ENCODE measurements at regions not wholly inside any gene's neighbourhood (a gene's known extent, or its start where the extent isn't known, plus 50 kb on each side); places are given as distances from the start of the nearest gene placed in this dataset.
"Not testable (repeated sequence)": the region's sequence is repeated elsewhere in the genome, so short reads cannot be mapped to it uniquely, and the experiment has no call there.

DNA sequence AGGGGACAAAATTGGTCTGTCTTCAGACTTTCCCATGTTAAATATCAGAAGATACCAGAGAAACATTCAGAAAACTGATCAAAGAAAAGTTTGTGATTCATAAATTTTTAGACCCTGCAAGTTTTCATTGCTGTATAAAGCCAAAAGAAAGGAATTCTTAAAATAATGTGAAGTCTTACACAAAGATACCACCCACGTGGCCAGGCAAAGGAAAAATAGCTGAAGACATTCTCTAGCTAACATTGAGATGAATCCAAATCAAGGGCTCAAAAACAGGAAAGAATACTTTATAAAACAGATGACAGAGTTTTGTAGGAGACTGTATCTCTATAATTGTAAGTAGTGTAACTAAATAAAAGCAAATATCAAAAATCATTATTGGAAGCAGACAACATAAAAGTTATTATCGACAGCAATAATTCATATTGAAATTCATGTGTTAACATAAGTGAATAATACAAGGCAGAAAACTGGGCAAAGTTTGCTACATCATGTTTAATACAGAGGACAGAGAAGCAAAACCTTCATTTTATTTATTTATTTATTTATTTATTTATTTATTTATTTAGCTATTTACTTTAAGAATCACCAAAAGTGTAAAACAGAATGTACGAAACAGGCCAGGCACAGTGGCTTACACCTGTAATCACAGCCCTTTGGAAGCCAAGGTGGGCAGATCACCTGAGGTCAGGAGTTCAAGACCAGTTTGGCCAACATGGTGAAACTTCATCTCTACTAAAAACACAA, 204.6 kb upstream of the SLIT2 start:
- no peak for DNase-seq

DNA sequence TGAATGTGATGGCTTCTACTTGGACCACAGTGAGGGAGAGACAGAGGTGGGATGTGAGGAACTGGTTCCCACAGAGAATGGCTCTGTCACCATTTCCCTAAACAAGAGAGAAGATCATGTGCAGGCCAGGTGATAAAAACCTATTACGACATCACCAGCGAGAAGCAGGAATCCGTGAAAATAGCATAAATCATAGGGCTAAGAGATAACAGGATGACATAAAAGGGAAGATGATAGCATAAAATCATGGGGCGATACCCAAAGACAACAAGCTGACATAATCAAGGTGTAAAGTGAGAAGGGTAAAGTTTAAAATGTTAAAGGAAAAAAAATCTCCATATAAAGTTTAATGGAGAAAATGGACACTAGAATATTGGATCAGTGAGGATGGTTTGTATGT, 205.5 kb upstream of the SLIT2 start:
- no peak for DNase-seq

DNA sequence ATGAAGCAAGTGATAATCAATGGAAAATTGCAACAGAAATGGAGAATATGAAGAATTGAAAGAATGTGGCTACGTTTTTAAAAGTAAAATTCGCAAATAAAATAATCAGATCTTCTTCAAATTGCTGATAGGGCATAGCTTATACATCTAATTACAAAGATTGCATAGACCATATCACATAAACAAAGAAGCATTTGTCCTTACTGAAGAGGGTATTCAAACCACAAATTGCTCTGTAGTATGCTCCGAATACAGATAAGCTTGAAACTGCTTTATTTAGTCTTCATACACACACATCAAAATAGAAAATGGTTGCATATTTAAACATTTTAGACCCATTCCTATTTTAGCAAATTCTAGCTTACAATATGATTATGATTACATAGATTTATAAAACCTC, 206.7 kb upstream of the SLIT2 start:
- DNase-seq = no peak

DNA sequence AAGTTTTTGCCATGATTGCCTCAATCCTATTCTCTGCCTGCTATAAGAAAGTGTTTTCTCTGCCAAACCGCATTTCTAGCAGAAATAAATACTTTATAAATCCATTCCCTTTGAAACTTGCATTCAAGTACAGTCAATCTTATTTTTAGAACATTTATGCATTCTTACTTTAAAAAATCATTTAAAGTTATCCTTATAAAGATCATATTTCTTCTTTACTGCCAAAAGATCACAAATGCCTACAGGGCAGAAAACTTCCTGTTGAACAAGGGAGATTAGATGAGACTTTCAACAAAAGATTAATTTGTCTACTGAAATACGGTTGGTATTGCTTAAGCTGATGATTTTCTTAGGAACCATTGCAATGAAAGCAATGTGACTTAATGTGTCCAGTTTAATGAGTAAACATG, 207.2 kb upstream of the SLIT2 start:
- DNase-seq = no peak

DNA sequence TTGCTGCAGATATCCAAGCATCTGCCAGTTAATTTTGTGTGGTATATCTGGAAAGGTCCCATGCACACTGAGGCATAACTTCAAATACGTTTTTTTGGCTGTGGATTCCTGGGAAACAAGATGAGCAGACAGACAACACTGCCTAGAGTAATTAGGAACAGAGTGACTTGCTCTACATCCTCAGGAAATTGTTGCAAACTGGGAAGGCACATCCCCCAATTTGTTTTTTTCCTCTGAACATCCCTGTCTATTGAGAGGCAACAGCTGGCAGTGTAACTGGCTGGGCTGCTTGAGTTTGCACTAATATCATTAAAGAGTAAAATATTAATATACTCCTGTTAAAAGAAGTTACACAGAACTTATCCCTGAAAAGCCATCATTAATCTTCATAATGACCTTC, 207.7 kb upstream of the SLIT2 start:
- DNase-seq = no peak

DNA sequence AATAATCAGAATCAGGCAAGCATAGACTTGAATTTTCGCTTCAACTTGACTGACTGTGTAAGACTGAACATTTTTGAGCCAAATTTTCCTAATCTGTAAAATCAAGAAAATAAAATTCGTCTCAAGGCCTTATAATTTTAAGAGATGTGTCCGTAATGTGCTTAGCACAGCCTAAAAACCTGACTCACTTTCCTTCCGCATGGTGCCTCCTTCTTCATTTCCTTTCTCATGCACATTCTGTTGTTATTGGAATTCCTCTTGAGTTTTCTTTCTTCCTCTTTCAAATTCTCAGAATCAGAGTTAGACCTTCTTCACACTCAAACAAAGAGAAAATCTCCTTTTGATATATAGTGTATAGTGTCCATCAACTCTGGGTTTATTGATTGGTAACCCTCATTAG, 208.9 kb upstream of the SLIT2 start:
- DNase-seq = no peak

DNA sequence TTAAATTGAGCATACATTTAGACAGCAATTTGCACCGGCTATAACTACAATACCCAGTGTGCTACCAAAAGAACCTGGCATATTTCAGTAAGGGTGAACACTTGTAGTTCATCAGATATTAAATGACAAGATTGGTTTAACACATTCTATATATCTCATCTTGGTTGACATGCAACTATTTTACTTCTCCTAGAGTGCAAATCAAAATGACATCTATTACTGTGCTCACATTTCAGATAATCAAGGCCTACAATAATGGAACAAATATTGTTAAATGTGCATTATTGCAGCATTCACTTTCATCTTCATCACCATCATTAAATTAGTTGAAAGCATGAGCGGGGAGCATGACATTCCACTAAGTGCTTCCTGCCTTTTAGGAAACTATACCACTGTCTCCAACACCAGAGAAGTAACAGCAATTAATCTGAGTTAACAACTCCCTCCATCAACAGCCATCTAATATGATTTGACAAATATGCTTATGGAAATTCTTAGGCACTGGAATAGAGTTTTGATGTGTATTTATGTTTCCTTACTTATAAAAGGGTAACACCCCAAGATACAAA, 209.8 kb upstream of the SLIT2 start:
- no peak for DNase-seq

DNA sequence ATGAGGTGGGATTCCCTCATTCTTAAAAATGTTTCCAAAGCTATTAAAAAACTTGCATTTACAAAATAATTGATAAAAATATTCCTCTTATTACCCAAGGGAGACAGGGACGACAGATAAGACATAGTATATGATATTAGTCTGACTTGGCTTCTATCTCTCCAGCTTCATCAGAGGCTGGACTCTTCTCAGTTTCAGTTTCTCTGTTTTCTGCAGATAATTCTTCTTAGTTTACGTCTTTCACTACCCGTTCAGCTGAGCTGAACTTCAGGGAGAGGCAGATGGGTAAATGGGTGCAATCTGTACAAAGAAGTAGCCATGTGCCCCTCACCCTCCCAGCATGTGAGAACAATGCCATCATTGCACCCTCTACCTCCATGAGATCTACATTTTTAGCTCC, 214.0 kb upstream of the SLIT2 start:
- DNase-seq = no peak

DNA sequence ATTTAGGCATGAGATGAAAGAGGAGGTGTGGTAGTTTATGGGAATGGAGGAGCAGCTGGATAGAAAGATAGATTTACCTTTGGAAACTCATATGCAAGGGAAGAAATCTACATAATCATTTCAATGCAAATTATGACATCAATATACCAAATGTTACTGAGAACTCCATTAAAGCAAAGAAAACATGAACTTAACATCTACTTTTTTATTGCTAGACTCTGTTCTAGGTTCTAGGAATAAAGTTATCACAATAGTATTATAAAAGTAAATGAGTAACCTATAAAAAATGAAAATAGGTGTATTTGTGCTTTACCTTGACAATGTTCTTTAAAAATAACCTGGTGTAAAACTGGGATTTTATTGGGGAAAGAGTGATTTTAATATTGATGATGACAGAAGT, 221.6 kb upstream of the SLIT2 start:
- DNase-seq = no peak

DNA sequence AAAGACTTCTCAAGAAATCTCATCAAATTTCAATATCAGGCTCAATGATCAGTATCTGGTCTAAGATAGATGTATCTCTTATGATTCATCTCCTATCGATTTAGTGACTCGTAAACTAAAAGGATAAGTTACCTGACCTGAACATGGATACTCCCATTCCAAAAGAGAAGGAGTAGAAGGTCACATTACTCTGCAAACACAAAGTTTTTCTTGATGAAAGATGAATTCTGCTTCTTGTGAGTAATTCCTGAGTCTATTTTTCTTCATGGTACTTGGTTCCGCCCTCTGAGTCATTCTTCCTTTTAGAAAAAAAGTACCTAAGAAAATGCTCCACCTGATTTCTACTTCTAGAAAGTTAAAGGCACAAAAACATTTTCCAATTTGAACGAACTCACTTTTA, 223.1 kb upstream of the SLIT2 start:
- no peak for DNase-seq

DNA sequence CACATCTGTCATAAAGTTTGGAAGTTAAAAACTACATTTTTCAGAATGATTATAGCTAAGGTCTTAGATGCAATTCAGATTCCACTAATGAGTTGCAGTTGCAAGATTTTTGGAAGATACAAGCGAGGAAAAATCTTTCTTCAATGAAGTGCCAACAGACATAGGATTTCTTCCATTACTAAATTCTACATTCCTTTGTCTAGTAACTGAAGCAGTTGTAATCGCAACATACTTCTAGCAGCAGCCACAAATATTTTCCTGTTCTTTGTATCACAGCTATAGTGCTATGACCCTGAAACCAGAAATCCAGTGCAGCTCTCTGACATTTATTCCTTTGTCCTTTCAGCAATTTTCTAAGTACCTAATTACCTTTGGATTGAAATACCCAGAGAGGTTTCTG, 225.2 kb upstream of the SLIT2 start:
- DNase-seq = no peak

DNA sequence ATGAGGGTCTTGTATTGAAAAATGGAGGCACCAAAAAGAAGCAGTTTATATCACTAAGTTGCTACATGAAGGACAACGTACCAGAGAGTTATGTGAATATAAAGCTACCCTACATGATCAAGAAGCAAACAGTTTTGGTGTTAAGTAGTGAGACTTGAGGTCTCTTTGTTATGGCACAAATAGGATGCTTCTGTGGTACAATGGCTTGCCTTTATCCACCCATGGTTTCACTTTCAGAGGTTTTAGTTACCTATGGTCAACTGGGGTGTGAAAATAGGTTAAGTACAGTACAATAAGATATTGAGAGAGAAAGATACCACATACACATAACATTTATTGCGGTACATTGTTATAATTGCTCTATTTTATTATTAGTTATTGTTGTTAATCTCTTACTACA, 229.2 kb upstream of the SLIT2 start:
- no peak for DNase-seq

DNA sequence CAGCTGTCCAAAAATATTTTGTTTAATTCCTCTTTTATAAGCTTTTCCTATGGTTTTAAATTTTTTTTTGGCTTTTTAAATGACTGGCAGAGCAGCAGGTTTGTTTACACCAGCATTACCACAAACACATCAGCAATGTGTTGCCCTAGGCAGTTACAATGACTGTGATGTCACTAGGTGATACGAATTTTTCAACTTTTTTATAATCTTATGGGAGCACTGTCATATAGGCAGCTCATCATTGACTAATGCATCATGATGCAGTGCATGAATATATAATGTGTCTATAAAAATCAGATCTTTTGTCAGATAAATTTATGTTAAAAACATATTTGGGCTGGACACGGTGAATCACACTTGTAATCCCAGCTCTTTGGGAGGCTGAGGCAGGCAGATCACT, 231.6 kb upstream of the SLIT2 start:
- no peak for DNase-seq

DNA sequence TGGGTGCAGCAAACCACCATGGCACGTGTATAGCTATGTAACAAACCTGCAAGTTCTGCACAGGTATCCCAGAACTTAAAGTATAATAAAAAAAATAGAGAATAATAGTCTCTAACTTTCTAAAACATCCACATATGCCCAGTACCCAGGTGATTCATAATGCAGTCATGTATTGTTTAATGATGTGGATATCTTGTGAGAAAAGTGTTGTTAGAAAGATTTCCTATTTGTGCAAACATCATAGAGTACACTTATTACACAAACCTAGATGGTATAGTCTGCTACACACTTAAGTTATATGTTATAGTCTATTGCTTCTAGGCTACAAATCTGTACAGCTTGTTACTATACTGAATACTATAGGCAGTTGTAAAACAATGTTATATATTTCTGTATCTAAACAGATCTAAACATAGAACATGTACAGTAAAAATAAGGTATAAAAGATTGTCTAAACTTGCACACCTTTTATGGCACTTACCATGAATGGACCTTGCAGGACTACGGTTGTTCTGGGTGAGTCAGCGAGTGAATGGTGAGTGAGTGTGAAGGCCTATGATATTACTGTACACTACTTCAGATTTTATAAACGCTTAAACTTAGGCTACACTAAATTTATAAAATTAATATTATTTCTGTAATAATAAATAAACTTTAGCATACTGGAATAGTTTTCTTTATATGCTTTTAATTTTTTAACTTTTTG, 232.2 kb upstream of the SLIT2 start:
- no peak for DNase-seq

DNA sequence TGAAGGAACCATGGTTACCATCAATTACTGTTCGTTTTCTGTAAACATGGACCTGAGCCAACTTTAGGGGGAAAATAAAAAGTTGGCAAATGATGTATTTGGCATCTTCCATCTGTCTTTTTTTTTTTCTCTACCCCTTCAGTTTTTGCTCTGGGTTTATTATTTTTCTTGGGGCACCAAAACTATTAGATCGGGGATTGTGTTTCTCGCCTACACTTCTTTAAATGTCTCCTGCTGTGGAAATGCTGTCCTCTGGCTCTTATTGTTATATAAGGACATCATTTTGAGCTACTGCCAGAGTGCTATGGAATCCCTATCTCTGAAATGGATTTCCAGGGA, 234.0 kb upstream of the SLIT2 start:
- no peak for DNase-seq

DNA sequence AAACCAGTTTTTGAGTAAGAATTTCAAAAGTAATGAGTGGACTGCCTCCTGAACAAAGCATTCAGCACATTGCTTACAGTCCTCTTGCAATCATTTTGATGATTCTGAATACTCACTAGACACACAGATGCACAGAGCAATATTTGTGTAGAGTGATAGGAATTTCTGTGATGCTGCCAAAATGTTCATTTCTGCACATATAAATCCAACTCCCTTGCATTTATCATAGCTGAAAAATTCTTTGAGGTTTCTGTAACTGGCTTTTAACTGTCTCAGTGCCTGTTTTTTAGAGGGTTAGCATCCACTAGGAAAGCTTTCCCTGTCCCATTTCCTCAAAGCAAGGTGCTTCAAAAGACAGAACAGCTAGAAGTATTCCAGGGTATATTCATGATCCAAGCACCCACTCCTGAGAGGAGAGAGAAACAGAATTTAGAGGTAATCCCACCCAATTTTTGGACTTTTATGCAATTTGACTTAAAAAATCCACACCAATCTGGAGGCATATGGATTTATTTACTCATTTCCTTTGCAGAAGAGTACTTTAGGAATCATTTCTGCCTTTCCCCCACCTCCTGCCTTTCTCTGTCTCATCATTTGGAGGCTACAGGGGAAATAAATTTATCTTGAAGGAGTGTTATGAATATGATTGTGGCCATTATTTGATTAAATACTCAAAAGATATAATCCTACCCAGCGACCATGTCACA, 234.5 kb upstream of the SLIT2 start:
- no peak for DNase-seq

DNA sequence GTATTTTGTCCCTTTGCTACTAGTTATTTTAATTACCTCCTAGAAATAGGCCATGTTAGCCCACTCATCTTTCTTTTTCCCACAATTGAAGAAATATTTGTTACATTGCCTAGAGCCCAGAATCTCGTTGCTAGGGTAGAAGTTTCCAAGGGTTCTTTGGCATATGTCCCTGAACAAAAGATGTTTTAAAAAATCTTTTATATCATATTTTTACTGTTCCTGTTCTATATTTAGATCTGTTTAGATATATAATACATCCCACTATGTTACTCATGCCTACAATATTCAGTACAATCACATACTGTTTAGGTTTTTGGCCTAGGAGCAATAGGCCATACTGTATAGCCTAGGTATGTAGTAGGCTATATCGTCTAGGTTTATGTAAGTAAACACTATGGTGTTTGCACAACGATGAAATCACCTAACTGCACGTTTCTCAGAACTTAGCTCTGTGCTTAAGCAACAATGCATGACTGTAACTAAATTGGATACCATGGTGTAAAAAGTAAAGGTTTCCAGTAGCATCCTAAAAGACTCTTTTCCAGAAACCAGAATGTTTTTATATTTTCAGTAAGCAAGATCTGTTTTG, 236.0 kb upstream of the SLIT2 start:
- DNase-seq = no peak

DNA sequence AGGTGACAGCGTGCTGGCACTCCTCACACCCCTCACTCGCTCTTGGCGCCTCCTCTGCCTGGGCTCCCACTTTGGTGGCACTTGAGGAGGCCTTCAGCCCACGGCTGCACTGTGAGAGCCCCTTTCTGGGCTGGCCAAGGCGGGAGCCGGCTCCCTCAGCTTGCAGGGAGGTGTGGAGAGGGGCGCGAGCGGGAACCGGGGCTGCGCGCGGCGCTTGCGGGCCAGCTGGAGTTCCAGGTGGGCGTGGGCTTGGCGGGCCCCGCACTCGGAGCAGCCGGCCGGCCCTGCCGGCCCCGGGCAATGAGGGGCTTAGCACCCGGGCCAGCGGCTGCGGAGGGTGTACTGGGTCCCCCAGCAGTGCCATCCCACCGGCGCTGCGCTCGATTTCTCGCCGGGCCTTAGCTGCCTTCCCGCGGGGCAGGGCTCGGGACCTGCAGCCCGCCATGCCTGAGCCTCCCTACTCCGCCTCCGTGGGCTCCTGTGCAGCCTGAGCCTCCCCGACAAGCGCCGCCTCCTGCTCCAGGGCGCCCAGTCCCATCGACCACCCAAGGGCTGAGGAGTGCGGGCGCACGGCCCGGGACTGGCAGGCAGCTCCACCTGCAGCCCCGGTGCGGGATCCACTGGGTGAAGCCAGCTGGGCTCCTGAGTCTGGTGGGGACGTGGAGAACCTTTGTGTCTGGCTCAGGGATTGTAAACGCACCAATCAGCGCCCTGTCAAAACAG, 247.7 kb upstream of the SLIT2 start:
- DNase-seq = not testable (repeated sequence)

DNA sequence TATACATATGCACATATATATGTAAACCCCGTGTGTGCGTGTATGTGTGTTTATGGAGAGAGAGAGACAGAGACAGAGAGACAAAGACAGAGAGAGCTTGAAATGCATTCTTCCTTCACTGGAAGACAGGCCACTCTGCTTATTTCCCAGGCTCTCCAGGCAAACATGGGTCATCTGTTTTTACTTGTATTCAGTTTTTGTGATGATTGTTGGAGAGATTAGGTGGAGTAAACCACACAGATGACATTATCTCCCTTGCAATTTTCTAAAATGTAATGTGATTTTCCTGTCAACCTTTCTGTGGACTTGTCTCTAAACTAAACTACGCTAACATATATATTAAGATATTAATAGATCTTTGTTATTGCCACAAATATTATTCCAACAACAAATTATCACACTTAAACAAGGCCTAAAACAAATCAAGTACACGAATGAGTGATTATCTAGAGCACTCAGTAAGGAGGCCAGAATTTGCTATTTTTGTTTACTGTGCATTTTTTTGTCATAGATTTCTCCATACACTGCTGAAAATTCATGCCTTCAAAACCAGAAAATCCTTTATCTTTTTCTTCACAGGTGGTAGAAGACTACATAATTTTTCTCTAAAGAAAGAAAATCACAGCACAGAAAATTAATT, 251.8 kb upstream of the SLIT2 start:
- DNase-seq = no peak

DNA sequence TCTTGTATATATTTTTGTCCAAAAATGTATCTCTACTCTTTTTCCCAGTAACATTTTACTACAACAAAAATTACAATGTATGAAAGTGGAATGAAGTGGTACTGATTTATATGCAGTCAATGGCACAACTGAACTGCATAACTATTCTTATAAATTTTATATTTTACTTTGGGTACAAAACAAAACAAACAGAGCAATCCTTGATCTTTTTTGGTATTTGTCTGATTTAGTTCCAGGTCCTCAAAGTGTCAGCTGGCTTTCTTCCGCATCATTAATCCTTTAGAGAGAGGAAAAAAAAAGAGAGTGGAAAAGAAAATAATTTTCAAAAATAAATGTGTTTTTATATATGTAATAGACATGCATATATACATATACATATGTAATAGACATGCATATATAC, 252.4 kb upstream of the SLIT2 start:
- no peak for DNase-seq

DNA sequence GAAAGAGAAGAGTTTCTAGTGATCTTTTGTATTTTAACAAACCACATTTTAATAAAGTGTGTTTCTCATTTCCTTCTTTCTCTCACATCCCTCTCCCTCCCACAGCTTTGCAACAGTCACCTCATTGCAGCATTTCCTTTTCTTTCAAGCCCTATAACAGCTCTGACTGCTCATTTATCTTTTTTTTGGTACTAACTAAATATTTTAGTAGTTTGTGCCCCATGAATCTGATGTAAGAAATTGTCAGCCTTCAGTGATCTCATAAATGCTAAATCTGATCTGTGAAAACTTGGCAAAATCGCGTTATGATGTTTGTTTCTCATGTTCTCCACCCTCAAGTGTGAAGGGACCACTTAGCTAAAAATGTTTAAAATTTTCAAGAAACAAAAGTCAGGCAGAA, 258.5 kb upstream of the SLIT2 start:
- DNase-seq = no peak

DNA sequence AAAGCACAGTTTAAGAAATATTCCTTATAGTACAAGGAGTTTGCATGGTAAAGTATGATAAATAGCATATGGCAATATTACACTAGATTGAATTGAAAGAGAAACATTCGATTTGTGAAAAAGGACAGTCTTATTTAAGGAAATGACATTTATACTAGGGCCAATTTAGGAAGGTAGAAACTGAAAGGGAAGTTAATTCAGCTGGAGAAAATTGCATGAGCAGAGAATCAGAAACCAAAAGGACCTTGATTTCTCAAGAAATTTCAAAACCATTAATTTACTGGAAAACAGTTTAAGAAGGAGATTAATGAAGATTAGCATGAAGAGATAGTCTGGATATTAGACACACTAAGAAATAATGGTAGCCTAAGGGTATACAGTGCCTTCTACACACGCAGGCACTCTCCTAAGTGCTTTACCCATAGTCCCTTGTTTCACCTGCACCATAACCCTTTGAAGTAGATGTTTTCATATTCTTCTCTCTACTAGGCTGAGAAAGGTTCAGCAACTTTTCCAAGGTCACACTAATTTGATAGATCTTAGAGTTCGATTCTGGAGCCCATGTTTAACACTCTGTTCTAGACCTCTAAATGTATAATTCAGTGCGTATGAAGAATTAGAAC, 259.1 kb upstream of the SLIT2 start:
- no peak for DNase-seq
